ENCODE measurements at regions not wholly inside any gene's neighbourhood (a gene's known extent, or its start where the extent isn't known, plus 50 kb on each side); places are given as distances from the start of the nearest gene placed in this dataset.

DNA sequence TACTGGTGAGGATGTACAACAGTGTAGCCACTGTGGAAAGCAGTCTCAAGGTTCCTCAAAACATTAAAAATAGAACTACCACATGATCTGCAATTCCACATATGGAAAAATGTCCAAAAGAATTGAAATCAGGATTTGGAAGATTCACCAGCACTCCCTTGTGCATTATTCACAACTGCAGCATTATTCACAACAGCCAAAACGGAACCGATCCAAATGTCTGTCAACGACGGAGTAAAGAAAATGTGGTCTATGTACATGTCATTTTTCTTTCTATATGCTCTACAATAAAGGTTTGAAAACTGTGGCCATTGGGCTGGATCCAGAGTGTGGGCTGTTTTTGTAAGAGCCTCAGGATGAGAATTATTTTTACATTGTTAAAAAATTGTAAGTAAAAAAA is 1206.1 kb upstream of the CELF2 start:
- intact Hi-C loops (cut with micrococcal nuclease) = no loop called here
- no peaks in the 10 kb centered on the region for H3K9me3 Mint-ChIP-seq

DNA sequence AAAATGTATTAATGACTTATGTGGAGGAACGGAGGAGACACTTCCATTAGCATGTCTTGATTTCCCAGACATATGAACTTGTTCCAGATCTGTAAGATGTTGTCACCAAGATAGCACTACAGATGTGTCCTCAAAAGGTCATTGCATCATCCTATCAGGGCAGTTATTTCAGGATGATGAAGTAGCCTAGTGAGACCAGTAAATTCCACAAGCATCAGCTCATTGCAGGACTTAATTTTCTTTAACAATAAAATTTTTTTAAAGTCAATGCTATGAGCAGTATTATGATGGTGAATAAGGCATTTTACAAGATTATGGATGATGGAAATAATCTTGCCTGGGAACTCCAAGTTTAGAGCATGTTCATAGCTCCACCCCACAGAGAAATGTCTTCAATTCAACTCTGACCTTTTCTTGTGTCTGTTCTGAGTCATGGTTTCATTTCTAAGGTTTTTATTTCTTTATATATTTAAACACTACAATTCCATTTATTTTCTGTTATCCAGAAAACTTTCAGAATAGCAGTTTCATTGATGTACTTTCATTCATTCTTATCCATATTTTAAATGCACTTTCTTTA is 1203.3 kb upstream of the CELF2 start:
- DNase-seq = no peak
- H3K4me1 Mint-ChIP-seq = no peaks in the 10 kb centered on the region
- no peaks in the 10 kb centered on the region for H3K9me3 Mint-ChIP-seq
- H3K27ac Mint-ChIP-seq = no peak overlapping the region
- intact Hi-C loops (cut with micrococcal nuclease) = no loop called here
- no peaks in the 10 kb centered on the region for H3K27me3 Mint-ChIP-seq
- H3K36me3 Mint-ChIP-seq (ENCODE audit: low read depth) = no peaks in the 10 kb centered on the region
- H3K4me3 Mint-ChIP-seq = no peak overlapping the region

More for the DNA sequence above, 1206.1 kb upstream of the CELF2 start:
- DNase-seq = no peak
- H3K27me3 Mint-ChIP-seq = no peaks in the 10 kb centered on the region
- H3K27ac Mint-ChIP-seq = no peak overlapping the region
- H3K4me3 Mint-ChIP-seq = no peak overlapping the region
- no peaks in the 10 kb centered on the region for H3K36me3 Mint-ChIP-seq (ENCODE audit: low read depth)
- no peaks in the 10 kb centered on the region for H3K4me1 Mint-ChIP-seq

DNA sequence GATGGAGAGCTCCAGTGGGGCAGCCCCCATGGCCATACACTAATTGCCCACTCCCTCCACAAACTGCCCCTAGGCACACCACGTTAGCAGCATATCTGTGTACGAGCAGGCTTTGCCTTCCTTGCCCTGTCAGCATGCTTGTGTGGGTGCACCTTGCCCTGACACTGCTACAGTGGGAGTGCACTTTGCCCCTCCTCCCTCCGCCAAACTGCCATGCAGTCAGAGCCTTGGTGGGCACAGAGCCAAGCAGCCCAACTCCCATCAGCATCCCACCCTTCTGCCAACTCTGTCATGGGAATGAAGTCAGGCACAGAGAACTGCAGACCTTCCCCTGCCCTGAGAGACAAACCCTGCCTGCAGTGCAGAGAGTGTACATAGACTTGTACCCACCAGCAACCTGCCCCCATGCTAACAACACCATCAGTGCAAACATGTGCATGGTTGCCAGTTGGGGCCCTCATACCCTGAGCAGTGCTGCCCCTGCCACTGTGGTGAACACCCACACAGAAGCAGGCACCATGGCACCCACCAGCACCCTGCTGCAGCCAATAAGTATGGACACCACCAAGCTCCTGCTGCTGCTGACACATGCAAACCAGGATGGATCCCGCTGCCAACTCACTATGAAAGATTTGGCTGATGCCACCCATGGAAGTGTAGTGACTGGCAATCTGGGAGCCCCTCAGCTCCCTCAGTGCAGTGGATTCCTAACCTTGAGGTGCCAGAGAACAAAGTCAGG is 1197.7 kb upstream of the CELF2 start:
- Mint-ChIP-seq H3K9me3 (peaks cover 3% of the 10 kb centered on the region), H3K36me3 (ENCODE audit: low read depth) (no peaks in the 10 kb centered on the region), H3K4me1 (no peaks in the 10 kb centered on the region), H3K27me3 (no peaks in the 10 kb centered on the region), H3K4me3 (no peak overlapping the region), H3K27ac (no peak overlapping the region)
- intact Hi-C loops (cut with micrococcal nuclease) = no loop called here
- no peak for DNase-seq

GRCh38 chr10:9823268-9823930 is 1194.3 kb upstream of the CELF2 start:
- Mint-ChIP-seq H3K4me1 (no peaks in the 10 kb centered on the region), H3K4me3 (no peak overlapping the region), H3K27ac (no peak overlapping the region), H3K27me3 (no peaks in the 10 kb centered on the region), H3K9me3 (peaks cover 3% of the 10 kb centered on the region), H3K36me3 (ENCODE audit: low read depth) (no peaks in the 10 kb centered on the region)
- DNase-seq = no peak
- intact Hi-C loops (cut with micrococcal nuclease) = no loop called here

DNA sequence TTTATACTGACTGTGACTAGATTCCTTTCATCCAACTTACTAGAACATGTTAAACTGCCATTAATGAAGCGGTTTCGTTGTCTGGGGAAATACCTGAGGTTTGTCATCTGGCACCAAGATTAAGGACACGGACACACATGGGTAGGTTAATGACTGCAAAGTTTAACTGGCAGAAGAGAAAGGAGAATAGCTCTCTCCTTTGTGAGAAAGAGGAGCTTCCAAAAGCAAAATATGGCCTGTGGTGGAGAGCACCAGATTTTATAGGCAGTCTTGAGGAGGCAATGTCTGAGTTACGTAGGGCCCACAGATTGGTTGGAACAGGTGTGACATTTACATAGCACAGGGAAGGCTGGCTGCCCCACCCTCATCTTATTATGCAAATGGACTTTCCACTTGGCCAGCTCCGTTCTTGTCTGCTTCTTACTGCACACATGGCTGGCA is 1193.0 kb upstream of the CELF2 start:
- Mint-ChIP-seq H3K4me1 (no peaks in the 10 kb centered on the region), H3K4me3 (no peak overlapping the region), H3K27ac (no peak overlapping the region), H3K36me3 (ENCODE audit: low read depth) (no peaks in the 10 kb centered on the region), H3K9me3 (peaks cover 3% of the 10 kb centered on the region), H3K27me3 (no peaks in the 10 kb centered on the region)
- intact Hi-C loops (cut with micrococcal nuclease) = no loop called here
- no peak for DNase-seq

DNA sequence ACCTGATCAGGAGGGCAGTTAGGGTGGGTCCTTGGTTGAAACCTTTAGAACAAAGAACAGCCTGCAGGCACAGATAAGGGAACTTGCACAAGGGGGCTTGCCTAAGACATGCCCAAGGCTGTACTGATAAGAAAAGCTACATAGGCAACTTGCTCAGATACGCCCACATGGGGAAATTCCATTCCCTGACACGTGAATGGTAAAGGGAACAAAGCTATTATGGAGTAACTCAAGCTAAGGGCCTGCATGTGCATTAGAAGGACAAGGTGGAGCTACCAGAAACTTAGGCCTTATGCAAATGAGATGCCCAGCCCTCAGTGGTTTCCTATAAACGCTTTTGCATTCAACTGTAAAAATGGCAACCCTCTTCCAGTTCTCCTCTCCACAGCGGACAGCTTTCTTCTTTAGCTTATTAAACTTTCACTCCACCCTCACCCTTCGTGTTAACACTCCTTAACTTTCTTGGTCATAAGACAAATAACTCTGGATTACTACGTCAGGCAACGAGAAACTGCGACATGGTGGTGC is 1192.1 kb upstream of the CELF2 start:
- Mint-ChIP-seq H3K36me3 (ENCODE audit: low read depth) (no peaks in the 10 kb centered on the region), H3K27me3 (no peaks in the 10 kb centered on the region), H3K4me1 (no peaks in the 10 kb centered on the region), H3K9me3 (no peaks in the 10 kb centered on the region), H3K4me3 (no peak overlapping the region), H3K27ac (no peak overlapping the region)
- no peak for DNase-seq
- intact Hi-C loops (cut with micrococcal nuclease) = no loop called here

DNA sequence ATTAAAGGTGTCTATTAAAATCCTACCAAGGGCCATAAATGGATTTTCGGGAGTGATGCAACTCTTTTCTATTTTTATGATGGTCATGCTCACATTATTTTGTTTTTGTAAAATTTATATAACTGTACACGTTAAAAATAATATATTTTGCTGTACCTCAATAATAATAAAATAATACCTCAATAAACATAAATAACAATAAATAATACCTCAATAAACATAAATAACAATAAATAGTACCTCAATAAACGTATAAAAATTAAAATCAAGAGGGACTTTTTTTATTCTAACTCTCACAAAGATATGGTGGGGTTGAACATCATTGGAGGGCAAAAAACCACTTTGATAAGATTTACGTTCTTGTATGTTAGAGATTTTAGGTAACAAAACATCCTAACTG is 1189.6 kb upstream of the CELF2 start:
- DNase-seq = no peak
- Mint-ChIP-seq H3K9me3 (no peaks in the 10 kb centered on the region), H3K27ac (no peak overlapping the region), H3K27me3 (no peaks in the 10 kb centered on the region), H3K4me3 (no peak overlapping the region), H3K4me1 (no peaks in the 10 kb centered on the region), H3K36me3 (ENCODE audit: low read depth) (no peaks in the 10 kb centered on the region)
- intact Hi-C loops (cut with micrococcal nuclease) = no loop called here

GRCh38 chr10:9833942-9834341 is 1183.7 kb upstream of the CELF2 start:
- intact Hi-C loops (cut with micrococcal nuclease) = no loop called here
- no peaks in the 10 kb centered on the region for H3K9me3 Mint-ChIP-seq
- H3K36me3 Mint-ChIP-seq (ENCODE audit: low read depth) = no peaks in the 10 kb centered on the region
- H3K4me1 Mint-ChIP-seq = no peaks in the 10 kb centered on the region
- DNase-seq = no peak
- no peaks in the 10 kb centered on the region for H3K27me3 Mint-ChIP-seq
- H3K4me3 Mint-ChIP-seq = no peak overlapping the region
- no peak overlapping the region for H3K27ac Mint-ChIP-seq

DNA sequence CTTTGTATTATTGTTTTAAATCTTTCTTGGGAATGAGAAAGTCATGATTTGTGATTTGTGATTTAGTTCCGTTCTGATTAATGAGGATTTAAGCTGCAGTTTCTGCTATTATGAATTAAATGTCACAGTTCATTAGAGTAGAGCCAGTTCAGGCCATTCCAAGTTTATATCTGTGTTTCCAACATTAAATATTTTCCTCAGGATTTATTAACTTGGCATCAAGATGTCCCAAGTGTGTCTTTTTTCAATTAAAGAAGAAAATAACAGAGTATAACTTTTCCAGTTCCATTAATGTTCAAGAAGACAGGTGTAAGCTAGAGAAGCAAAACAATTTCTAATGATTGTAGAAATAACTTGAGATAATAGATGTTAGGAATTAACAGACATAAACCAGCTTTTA is 1183.2 kb upstream of the CELF2 start:
- Mint-ChIP-seq H3K27ac (no peak overlapping the region), H3K9me3 (no peaks in the 10 kb centered on the region), H3K4me3 (no peak overlapping the region), H3K4me1 (no peaks in the 10 kb centered on the region), H3K36me3 (ENCODE audit: low read depth) (no peaks in the 10 kb centered on the region), H3K27me3 (no peaks in the 10 kb centered on the region)
- no peak for DNase-seq
- intact Hi-C loops (cut with micrococcal nuclease) = no loop called here

DNA sequence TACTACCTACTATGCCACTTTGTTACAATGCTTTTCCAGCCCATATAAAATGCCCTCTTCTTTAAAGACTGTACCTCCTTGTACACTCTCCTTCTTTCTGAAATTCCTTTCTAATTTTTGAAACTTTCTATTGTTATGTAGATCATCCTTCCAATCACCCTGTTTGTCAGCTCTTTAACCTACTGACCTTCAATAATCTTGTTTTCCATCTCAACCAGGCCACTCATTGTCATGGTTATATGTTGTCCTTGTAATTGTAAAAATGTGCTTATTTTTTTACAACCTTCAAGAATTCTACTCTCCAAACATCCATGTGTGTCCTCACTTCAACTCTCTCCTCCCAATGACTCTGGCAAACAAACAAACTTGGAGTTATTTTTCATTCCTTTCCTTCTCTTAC is 1172.6 kb upstream of the CELF2 start:
- Mint-ChIP-seq H3K27ac (no peak overlapping the region), H3K36me3 (ENCODE audit: low read depth) (no peaks in the 10 kb centered on the region), H3K9me3 (peaks cover 12% of the 10 kb centered on the region), H3K27me3 (no peaks in the 10 kb centered on the region), H3K4me3 (no peak overlapping the region), H3K4me1 (no peaks in the 10 kb centered on the region)
- intact Hi-C loops (cut with micrococcal nuclease) = no loop called here
- DNase-seq = no peak

DNA sequence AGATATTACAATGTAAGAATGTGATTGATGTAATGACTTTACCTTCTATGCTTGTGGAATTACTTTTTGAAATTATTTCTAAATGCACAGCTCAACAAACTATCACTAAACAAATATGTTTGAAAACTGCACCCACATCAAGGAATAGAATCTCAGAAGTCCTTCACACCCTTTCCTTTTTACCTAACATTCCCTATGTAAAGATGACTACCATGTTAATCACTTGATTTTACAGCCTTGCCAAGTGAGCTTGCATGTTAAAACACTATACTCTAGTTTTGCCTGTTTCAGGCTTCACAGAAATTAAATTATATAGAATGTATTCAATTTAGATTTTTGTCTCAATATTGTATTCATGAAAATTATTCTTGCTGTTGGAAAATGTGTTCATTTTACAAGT is 1169.4 kb upstream of the CELF2 start:
- no peak overlapping the region for H3K4me3 Mint-ChIP-seq
- DNase-seq = no peak
- H3K9me3 Mint-ChIP-seq = peaks cover 9% of the 10 kb centered on the region
- intact Hi-C loops (cut with micrococcal nuclease) = no loop called here
- H3K27me3 Mint-ChIP-seq = no peaks in the 10 kb centered on the region
- H3K36me3 Mint-ChIP-seq (ENCODE audit: low read depth) = no peaks in the 10 kb centered on the region
- no peak overlapping the region for H3K27ac Mint-ChIP-seq
- no peaks in the 10 kb centered on the region for H3K4me1 Mint-ChIP-seq

GRCh38 chr10:9848981-9849380 is 1168.7 kb upstream of the CELF2 start:
- intact Hi-C loops (cut with micrococcal nuclease) = no loop called here
- Mint-ChIP-seq H3K4me1 (no peaks in the 10 kb centered on the region), H3K9me3 (peaks cover 9% of the 10 kb centered on the region), H3K27me3 (no peaks in the 10 kb centered on the region), H3K27ac (no peak overlapping the region), H3K36me3 (ENCODE audit: low read depth) (no peaks in the 10 kb centered on the region), H3K4me3 (no peak overlapping the region)
- DNase-seq = no peak

- no peaks in the 10 kb centered on the region for H3K4me1 Mint-ChIP-seq
- H3K9me3 Mint-ChIP-seq = peaks cover under 1% of the 10 kb centered on the region
- H3K27ac Mint-ChIP-seq = no peak overlapping the region
- no peaks in the 10 kb centered on the region for H3K36me3 Mint-ChIP-seq (ENCODE audit: low read depth)
- no peaks in the 10 kb centered on the region for H3K27me3 Mint-ChIP-seq
- H3K4me3 Mint-ChIP-seq = no peak overlapping the region
- DNase-seq = no peak
- intact Hi-C loops (cut with micrococcal nuclease) = no loop called here
Observed at GRCh38 chr10:9850415-9850814, 1167.3 kb upstream of the CELF2 start.

- intact Hi-C loops (cut with micrococcal nuclease) = no loop called here
- H3K9me3 Mint-ChIP-seq = peaks cover 3% of the 10 kb centered on the region
- H3K27ac Mint-ChIP-seq = no peak overlapping the region
- H3K4me3 Mint-ChIP-seq = no peak overlapping the region
- H3K36me3 Mint-ChIP-seq (ENCODE audit: low read depth) = no peaks in the 10 kb centered on the region
- no peaks in the 10 kb centered on the region for H3K27me3 Mint-ChIP-seq
- no peak for DNase-seq
- H3K4me1 Mint-ChIP-seq = no peaks in the 10 kb centered on the region
Observed at GRCh38 chr10:9851808-9852207, 1165.9 kb upstream of the CELF2 start.

Measured in activated CD4-positive, alpha-beta T cell treated with anti-CD3 and anti-CD28 coated beads, Interleukin-2, amount 10 ng/mL, durations not matched to agents 24 days and 14 days (primary cell).